Right lung (tissue), 2 donors: ENCODE measurements at regions not wholly inside any gene's neighbourhood (a gene's known extent, or its start where the extent isn't known, plus 50 kb on each side); places are given as distances from the start of the nearest gene placed in this dataset.

Experiments
- DNase-seq, 2 donors: peaks; one replicate each; pipeline ENCODE4 v3.0.0-alpha.2; 2013

DNA sequence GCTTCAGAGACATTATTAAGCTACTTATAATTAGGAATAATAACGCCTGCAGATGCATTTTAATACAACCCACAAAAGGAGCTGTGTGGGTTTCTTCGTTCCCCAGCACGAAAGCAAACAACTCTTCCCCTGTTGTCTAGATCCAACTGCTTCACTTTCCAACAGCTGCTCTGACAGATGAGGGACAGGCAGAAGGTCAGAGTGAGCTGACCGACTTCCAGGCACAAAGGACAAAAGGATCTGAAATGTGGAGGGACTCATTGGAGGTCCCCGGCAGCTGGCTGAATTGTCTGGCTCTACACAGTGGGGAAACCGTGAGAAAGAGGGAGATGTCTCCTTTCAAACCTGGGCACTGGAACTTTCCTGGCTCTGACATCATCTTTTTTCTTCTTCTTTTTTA, 79.1 kb upstream of the ALDH1B1 start:
- no peak for DNase-seq

- DNase-seq: no peak
These were observed 80.1 kb upstream of the ALDH1B1 start for GRCh38 chr9:38312406-38312805.

DNA sequence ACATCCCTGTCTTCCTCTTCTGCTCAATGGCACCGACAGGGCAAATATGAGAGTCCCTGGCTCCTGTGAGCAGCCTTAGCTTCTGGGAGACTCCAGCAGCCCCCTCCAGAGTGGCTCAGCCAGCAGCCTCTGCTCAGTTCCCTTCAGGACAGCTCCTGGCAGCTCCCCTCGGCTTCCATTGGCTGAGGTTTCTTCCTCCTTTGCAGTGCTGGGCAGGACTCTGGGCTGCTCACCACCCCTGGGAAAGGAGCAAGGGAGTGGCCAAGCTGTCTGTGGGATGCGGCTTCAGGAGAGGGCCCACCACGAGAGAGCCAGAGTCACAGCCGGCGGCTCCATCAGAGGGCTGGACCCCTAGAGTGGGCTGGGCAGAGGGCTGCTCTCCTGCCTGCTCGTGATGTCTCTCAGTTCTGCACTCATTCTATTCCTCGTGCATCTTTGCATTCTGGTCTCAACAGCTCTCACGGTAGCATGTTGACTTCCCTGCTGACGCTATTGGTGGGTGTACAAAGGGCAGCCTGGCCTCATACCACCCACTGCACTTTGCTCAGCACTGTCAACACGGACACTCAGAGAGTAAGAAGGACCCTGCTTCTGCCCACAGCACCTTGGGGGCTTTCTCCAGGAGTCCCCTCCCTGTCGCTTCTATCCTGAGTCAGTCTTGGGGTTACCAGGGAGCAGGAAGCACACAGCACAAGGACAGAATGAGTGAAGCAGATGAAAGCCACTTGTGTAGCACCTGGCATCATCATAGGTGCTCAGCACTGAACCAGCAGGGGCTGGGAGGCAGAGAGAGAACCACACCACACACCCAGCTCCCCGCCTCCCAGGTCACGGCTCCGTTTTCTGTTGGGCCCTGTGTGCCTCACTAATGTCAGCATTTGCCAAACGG, 80.9 kb upstream of the ALDH1B1 start:
- no peak for DNase-seq

GRCh38 chr9:38309324-38310195, 82.9 kb upstream of the ALDH1B1 start:
- peak in 1 of 2 donors; percentile 31 for DNase-seq

- no peak for DNase-seq
These were observed 84.4 kb upstream of the ALDH1B1 start for GRCh38 chr9:38308136-38308535.

DNA sequence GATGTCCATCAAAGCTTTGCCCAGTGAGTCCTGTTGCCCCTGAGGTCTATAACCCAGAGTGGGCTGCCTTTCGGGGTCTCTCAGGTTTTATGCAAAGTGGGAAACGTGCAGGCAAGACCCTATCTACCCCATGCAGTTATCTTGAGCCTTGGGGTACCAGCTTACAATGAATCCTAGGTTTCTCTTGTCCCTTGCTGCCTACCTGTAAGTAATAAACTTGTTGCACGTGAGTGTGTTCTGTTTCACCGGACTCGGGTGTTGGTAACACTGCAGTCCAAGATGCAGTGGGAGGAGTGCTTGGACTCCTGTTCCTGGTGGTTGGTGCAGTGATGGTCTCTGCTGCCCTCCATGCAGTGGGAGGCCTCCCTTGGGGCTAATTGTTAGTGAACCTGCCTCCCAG, 85.6 kb upstream of the ALDH1B1 start:
- no peak for DNase-seq

DNA sequence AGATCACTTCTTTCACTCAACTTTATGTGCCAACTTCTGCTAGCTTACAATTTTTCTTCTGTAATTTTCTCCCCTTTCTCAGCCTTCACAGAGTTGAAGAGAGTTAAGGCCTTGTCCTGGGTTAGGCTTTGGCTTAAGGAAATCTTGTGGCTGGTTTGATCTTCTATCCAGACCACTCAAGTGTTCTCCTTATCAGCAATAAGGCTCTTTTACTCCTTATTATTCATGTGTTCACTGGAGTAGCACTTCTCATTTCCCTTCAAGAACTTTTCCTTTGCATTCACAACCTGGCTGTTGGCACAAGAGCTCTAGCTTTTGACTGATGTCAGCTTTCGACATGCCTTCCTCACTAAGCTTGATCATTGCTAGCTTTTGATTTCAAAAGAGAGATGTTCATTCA, 86.9 kb upstream of the ALDH1B1 start:
- no peak for DNase-seq

GRCh38 chr9:38301376-38302106, 91.0 kb upstream of the ALDH1B1 start:
- no peak for DNase-seq

DNA sequence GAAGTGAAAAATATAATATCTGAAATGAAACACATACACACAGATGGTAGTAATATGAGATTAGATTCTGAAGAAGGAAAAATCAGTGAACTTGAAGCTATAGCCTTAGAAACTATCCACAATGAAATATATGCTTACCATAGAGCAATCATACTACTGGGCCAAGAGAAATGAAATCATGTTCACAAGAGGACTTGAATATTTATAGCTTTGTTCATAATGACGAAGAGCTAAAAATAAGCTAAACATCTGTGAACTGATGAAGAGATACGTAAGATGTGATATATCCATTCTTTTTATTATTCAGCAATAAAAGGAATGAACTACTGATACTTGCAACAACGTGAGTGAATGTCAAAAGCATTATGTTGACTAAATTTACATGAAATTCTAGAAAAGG, 92.6 kb upstream of the ALDH1B1 start:
- DNase-seq: no peak

DNA sequence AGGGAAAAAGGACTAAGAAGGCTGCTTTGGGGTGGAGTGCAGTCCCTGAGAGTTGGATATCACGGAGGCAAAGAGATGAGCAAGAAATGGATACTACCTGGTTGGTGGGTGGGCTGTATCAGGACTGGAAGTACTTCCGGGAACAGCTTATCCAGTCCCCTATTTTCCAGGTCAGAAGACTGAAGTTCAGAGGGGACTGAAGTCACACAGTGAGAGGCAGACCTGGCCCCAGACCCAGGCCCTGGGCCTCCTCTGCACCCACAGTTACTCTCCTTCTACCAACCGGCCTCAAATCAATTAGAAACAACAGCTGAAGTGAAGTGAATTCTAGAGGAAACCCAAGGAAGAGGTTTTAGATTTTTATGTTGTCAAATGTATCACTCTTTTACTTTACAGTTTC, 93.6 kb upstream of the ALDH1B1 start:
- DNase-seq: no peak

DNA sequence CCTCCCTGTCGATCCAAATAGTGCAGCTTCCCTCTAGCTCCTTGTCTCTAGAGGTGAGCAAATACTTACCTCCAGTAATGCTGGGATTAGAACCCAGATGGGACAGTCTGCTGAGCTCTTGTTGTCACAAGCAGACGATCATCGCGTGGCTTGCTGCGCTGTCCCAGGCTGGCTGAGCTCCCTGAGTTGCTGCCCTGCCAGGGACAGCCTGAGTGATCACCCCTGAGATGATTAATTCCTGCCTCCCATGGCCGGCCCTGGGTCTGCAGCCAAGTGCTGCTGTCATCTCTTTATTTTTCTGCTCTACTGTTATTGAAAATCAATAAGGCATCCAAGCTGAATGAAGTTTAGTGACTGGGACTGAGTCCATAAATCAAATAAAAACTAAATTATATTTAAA, 94.0 kb upstream of the ALDH1B1 start:
- no peak for DNase-seq

DNA sequence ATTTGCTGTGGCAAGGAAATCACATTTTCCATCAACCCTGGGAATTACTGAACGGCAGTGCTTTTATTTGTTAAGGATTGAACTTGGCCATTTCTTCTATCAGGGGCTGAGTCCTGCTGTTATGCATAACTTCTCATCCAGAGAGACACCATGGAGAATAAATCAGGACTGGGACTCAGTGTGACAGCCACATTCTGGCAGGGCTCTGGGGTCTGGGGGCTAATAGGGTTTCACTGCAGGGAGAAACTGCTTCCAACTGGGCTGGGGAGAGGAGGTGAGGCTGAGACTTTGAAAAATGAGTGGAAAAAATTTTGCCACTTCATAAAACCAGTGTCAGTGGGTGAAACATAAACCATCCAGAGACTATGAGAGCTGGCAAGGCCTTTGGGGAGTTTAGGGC, 95.7 kb upstream of the ALDH1B1 start:
- no peak for DNase-seq

DNA sequence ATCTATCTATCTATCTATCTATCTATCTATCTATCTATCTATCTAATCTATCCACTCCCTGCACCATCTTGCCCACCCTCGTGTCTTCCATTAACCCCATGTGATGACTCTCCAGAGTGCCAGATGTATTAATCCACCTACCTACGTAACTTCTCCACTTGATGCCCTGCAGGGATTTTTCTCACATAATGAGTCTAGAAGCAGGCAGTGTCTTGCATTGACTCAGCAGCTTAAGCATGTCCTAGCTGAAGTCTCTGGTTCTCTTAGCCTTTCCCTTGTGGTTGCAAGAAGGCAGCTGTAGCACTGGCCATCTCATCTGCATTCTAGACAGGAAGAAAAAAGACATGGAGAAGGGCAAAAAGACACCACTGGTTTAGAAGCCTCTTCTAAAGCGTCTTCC, 96.7 kb upstream of the ALDH1B1 start:
- DNase-seq: no peak

DNA sequence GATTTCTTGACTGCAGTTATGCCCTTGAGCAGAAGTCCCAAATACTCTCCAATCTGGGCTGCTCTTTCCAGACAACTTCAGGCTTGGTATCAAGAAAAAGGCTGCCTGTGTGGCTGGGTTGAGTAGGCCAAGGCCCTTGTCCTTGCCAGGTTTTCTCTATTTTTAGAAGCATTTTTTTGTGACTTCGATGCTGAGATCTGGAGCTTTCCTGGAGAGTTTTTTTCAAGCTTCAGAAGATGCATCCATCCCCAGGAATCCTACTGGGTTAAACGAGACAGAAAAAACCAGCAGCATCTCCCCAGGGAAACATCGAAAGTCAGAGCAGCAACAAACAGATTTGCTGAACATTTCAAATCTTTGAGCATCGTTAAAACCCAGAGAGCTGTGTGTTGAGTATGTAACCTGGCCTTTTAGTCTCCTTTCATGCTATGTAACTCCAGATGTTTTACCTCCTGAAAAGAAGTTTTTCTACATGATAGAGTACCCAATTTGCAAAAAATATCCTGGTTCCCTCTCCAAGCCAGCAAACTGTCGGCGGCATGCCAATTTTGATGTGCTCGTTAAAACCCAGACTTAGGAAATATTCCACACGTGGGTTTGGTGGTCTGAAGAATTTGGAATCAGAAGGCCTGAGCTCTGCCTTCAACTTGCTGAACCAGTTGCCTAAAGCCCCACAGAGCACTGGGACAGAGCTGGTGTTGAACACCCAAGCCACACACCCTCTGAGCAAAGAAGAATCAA, 98.1 kb upstream of the ALDH1B1 start:
- no peak for DNase-seq

GRCh38 chr9:38293022-38293421, 99.5 kb upstream of the ALDH1B1 start:
- no peak for DNase-seq

GRCh38 chr9:38292480-38292879, 100.0 kb upstream of the ALDH1B1 start:
- DNase-seq: no peak

- no peak for DNase-seq
These were observed 102.6 kb upstream of the ALDH1B1 start for GRCh38 chr9:38289866-38290245.

DNA sequence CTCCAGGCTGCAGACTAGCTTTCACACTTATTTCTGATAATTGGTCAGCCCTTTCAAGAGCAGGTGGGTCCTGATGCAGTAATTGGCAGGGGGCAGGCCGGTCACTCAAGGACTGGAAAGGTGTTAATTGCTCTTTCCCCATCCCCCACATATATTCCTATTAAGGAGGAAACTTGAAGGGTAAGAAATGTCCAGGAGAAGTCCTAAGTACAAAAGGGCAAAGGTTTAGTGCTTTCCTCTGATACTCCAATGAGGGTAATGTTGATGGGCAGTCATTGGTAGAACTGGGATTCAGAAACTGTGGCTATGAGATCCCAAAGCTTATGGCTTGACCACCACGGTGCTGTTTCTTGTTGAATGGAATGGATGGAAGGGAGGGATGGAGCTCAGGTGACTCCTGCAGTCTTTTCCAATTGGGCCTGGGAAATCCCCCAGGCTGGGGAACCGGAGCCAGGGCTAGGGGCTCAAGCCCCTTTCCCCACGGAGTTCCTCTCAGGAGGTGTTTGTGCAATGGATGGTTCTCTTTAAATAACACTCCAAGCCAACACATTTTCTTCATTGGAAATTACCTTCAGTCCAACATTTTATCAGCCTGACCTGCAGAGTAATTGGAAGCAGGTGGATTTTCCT, 103.2 kb upstream of the ALDH1B1 start:
- DNase-seq: no peak

- no peak for DNase-seq
These were observed 104.0 kb upstream of the ALDH1B1 start for GRCh38 chr9:38288502-38288901.

GRCh38 chr9:38287420-38287985, 105.0 kb upstream of the ALDH1B1 start:
- no peak for DNase-seq

DNA sequence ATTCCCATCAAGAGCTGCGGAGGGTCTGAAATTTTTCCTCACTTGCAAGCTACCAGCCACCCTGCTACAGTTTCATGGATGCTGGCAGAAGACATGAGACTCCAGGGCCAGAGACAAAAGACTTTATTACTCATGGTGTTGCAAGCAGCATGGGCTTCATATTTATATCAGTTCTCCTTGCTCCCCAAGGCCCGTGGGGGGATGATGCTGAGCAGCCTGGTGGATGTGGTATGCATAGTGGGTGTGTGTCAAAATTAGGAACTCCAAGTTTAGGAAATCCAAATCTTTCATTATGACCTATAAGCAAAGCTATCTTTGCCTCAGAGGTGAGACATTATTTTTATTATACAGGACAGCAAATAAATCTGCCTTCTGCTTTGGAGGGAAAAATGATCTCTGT, 105.7 kb upstream of the ALDH1B1 start:
- no peak for DNase-seq
